GM21360 (cell line): ENCODE measurements at regions not wholly inside any gene's neighbourhood (a gene's known extent, or its start where the extent isn't known, plus 50 kb on each side); places are given as distances from the start of the nearest gene placed in this dataset.

ENCODE experiments used
- ATAC-seq: cut with Tn5 transposase; IDR thresholded peaks from one replicate; pipeline ENCODE4 v1.9.1; 2021; ENCODE audit warnings: mild to moderate bottlenecking, moderate library complexity; ENCODE audit not compliant: unreplicated experiment

GRCh38 chr5:82353522-82353921 lies 75.4 kb upstream of the RPS23 start:
- ATAC-seq = no peak

- ATAC-seq = no peak
These were observed 74.1 kb upstream of the RPS23 start for GRCh38 chr5:82352146-82352791.

- ATAC-seq = peak; percentile 76
These were observed 73.6 kb upstream of the RPS23 start for GRCh38 chr5:82351754-82352145.

- ATAC-seq = no peak
These were observed 73.1 kb upstream of the RPS23 start for GRCh38 chr5:82351297-82351696.

GRCh38 chr5:82349652-82350051 lies 71.5 kb upstream of the RPS23 start:
- peak; percentile 43 for ATAC-seq

- no peak for ATAC-seq
These were observed 70.8 kb upstream of the RPS23 start for GRCh38 chr5:82348784-82349425.

- no peak for ATAC-seq
These were observed 69.2 kb upstream of the RPS23 start for GRCh38 chr5:82347201-82347865.

GRCh38 chr5:82346399-82347165 lies 68.4 kb upstream of the RPS23 start:
- ATAC-seq = no peak

GRCh38 chr5:82345108-82345507 lies 67.0 kb upstream of the RPS23 start:
- ATAC-seq = no peak

GRCh38 chr5:82341325-82341724 lies 63.2 kb upstream of the RPS23 start:
- ATAC-seq = no peak

GRCh38 chr5:82340799-82341198 lies 62.6 kb upstream of the RPS23 start:
- ATAC-seq = no peak

- no peak for ATAC-seq
These were observed 61.6 kb upstream of the RPS23 start for GRCh38 chr5:82339792-82340191.

GRCh38 chr5:82338771-82339373 lies 60.7 kb upstream of the RPS23 start:
- ATAC-seq = no peak

- no peak for ATAC-seq
These were observed 58.8 kb upstream of the RPS23 start for GRCh38 chr5:82336959-82337351.

- ATAC-seq = no peak
These were observed 58.2 kb upstream of the RPS23 start for GRCh38 chr5:82336226-82336958.

- no peak for ATAC-seq
These were observed 57.7 kb upstream of the RPS23 start for GRCh38 chr5:82335806-82336205.

GRCh38 chr5:82334856-82335255 lies 56.7 kb upstream of the RPS23 start:
- no peak for ATAC-seq

- ATAC-seq = no peak
These were observed 56.0 kb upstream of the RPS23 start for GRCh38 chr5:82334085-82334692.

- ATAC-seq = no peak
These were observed 54.9 kb upstream of the RPS23 start for GRCh38 chr5:82332886-82333615.
